ENCODE measurements at regions not wholly inside any gene's neighbourhood (a gene's known extent, or its start where the extent isn't known, plus 50 kb on each side); places are given as distances from the start of the nearest gene placed in this dataset.
"Not testable (repeated sequence)": the region's sequence is repeated elsewhere in the genome, so short reads cannot be mapped to it uniquely, and the experiment has no call there.

- DNase-seq = no peak
Measured at GRCh38 chr11:98621767-98622166, 399.0 kb upstream of the CNTN5 start.

DNA sequence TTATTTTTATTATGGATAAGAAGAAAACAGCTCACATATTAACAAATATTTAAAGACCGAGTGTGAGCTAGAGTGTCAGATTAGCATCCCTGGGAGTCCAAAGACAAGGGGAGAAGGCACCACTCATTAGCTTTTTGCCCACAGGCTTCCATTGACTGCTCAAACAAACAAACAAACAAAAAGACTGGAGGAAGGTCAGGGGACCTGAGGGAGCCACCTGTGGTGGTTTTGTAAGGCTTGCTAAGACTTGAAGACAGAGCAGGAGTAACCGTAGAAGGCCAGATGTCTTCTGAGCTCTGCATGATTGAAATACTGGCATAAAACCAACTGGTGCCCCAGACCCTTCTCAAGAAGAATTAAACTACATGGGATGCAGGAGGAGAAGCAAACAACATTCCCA lies 395.2 kb upstream of the CNTN5 start:
- DNase-seq = no peak

DNA sequence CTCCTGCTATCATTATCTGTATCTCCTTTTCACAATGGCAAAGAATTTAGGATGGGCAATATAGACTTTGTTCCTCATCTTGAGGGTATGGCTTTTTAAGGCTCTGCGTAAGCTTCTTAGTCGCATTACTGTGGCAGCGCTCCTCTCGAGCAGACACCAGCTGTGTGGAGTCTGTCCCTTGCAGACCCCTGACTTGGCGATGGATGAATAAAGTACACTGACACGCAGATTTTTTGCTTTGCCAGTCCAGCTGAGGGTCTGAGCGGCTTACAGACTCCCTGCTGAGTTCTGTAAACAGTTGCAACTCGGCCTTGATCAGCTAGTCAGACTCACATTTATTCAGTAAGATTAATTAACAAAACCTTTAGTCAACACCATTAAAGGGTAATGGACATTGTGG lies 390.0 kb upstream of the CNTN5 start:
- DNase-seq = no peak

DNA sequence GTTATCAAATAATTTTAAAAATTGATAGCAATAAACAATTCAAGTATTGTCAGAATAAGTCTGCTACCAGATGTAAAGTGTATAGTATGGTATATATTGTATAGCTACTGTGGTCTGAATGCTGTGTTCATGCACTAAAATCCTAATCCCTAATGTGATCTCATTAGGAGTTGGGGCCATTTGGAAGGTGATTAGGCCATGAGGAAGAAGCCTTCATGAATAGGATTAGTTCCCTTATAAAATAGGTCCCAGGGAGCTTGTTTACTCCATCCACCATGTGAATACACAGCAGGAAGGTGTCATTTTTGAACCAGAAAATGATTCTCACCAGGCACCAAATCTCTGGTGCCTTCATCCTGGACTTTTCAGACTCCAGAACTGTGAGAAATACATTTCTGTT lies 363.0 kb upstream of the CNTN5 start:
- no peak for DNase-seq

- DNase-seq = no peak
Measured at GRCh38 chr11:98659431-98659830, 361.3 kb upstream of the CNTN5 start.

DNA sequence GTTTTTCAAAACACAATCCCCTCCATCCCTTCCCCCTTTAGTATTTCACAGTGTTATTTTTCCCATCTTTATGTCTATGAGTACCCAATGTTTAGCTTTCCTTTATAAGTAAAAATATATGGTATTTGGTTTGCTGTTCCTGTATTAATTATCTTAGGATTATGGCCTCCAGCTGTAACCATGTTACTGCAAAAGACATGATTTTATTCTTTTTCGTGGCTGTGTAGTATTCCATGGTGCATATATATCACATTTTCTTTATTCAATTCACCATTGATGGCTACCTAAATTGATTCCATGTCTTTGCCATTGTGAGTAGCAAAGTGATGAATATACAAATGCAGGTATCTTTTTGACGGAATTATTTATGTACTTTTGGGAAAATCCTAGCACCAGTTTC lies 346.4 kb upstream of the CNTN5 start:
- DNase-seq = no peak

GRCh38 chr11:98679673-98680072 lies 341.1 kb upstream of the CNTN5 start:
- DNase-seq = no peak

- no peak for DNase-seq
Measured at GRCh38 chr11:98701541-98701940, 319.2 kb upstream of the CNTN5 start.

DNA sequence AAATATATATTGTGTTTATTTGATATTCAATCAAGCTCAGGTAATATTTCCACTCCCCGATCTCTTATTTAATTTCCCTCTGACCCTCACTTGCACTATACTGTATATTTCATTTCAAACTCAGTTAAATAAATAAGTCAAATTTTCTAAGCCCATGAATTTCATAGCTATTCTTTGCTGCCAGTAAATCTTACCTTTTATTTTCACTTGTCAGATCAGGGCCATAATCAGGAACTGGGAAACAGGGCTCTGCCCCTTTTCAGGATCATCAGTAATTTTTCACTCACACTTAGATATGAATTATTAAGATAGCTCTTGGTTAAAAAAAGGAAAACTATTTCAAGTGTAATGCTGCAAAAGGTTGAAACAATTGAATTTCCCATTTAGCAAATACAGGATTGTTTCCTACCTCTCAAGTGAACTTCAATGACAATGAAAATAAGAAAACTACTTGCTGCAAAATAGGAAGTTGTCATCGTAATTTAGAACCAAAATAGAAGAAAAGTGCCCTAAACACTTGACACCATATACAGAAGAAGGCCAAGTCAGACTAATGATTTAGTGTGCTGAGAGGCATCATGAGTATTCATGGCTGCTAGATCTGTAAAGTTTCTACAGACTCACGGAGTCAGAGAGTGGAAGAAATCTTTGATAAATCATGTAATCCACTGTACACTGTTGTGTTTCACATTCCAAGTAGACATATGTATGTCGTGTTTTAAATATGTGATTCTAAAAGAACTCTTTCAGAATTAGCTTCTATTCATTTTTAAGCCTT lies 316.8 kb upstream of the CNTN5 start:
- DNase-seq = no peak

- DNase-seq = no peak
Measured at GRCh38 chr11:98710026-98710425, 310.7 kb upstream of the CNTN5 start.

GRCh38 chr11:98710986-98711385 lies 309.8 kb upstream of the CNTN5 start:
- peak; percentile 50 for DNase-seq

GRCh38 chr11:98720951-98721350 lies 299.8 kb upstream of the CNTN5 start:
- no peak for DNase-seq

- DNase-seq = no peak
Measured at GRCh38 chr11:98725471-98725870, 295.3 kb upstream of the CNTN5 start.

DNA sequence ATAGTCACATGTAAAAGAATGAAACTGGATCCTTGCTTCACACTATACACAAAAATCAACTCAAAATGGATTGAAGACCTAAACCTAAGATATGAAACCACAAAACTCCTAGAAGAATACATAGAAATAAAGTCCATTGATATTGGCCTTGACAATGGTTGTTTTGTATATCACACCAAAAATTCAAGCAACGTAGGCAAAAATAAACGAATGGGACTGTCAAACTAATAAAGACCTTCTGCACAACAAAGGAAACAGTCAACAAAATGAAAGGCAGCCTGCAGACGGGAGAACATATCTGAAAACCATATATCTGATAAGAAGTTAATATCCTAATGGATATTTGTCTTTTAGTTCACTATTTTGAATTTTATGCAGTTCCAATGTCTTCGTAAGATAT lies 292.3 kb upstream of the CNTN5 start:
- no peak for DNase-seq

GRCh38 chr11:98729118-98729517 lies 291.6 kb upstream of the CNTN5 start:
- DNase-seq = no peak

DNA sequence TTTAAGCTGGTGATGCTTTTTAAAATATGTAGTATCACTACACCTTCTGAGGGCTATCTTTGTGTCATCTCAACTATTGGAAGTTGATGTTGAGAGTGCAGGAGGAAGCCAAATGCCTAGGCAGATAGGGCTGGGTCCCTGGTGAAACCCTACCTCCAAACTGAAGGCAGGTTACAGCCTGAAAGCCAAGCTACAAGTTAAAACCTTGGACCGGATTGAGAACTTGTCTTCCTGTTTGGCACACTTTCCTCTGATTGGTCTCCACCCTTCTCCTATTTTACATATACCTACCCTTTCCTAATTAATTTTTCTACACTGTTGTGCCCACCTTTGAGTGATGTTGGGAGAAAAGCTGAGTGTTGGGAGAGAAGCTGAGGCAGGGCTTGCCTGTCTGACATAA lies 287.8 kb upstream of the CNTN5 start:
- no peak for DNase-seq

- not testable (repeated sequence) for DNase-seq
Measured at GRCh38 chr11:98733378-98733777, 287.4 kb upstream of the CNTN5 start.

DNA sequence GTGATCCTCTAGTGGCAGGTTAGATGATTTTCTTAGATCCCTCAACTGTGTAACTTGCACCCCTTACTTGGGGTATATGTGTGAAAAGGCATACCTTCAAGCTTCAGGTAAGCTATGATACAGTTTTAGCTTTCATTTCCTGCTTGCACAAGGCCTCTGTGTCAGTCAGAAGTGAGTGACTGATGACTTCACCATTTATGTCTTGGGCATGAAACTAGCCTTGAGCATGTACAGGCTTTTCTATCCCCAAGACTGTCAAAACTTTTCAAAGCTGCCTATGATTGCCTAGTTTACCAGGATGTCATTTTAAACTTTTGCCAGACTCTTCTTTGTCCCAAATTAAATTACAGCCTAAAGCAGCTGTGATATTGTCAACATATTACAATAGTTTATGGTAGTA lies 286.1 kb upstream of the CNTN5 start:
- DNase-seq = no peak

DNA sequence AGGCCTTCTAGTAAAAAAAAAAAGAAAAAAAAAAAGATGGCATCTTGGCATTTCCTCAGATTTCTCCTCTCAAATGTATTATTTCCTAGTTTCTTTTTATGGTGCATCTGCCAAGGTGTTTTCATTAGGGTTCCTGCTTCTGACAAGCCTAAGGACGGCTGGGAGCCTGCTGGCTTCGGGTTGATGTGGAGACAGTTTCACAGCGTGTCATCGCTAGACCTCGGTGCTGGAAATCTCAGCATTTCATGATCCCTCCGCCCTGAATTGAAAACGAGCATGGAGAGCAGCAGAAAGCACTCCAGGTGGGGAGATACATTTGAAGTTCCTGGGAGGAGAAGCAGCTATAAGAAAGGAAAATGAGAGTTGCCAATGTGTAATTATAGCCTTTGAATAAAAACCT lies 283.9 kb upstream of the CNTN5 start:
- DNase-seq = no peak

DNA sequence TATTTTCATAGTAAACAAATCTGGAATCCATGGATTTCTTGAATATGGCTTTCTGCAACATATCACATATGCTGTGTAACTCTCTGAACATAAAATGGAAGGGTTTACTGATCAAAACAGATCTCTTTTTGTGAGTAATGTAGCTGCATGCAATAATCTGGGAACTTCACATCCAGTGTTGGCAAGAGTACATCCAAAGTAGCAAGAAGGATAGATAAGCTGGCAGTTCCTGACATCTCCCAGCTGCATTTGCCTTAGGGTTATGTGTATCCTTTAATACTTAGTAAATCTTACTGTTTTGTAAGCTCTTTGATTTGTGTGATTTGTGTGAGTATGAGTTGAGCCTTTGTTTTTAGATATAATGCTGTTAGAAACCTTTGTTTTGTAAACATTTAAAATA lies 280.4 kb upstream of the CNTN5 start:
- DNase-seq = no peak

DNA sequence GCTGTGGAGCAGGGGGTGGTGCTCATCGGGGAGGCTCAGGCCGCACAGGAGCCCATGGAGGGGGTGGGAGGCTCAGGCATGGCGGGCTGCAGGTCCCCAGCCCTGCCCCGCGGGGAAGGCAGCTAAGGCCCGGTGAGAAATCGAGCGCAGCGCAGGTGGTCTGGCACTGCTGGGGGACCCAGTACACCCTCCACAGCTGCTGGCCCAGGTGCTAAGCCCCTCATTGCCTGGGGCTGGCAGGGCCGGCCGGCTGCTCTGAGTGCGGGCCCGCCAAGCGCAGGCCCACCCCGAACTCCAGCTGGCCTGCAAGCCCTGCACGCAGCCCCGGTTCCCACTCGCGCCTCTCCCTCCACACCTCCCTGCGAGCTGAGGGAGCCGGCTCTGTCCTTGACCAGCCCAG lies 257.3 kb upstream of the CNTN5 start:
- DNase-seq = not testable (repeated sequence)

DNA sequence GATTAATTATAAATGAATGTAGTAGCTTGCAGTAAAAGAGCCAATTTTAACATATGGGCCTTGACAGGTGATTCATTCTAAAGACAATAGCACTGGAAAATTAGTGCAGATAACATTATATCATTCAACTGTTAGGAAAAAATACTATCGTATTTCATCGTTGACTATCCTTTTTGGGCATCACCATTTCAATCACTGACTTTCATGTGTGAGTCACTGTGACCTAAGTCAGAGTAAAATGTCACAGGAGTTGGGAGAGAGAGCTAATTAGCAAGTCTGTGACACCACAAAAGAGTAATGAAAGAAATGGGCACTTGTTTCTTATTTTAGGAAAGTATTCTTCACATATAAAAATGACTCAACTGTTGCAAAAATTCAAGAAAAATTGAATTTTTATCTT lies 253.8 kb upstream of the CNTN5 start:
- no peak for DNase-seq

DNA sequence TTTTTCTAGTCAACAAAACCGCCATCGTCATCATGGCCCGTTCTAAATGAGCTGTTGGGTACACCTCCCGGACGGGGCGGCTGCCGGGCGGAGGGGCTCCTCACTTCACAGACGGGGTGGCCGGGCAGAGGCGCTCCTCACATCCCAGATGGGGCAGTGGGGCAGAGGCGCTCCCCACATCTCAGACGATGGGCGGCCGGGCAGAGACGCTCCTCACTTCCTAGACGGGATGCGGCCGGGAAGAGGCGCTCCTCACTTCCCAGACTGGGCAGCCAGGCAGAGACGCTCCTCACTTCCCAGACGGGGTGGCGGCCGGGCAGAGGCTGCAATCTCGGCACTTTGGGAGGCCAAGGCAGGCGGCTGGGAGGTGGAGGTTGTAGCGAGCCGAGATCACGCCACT lies 250.7 kb upstream of the CNTN5 start:
- not testable (repeated sequence) for DNase-seq

GRCh38 chr11:98771791-98772190 lies 249.0 kb upstream of the CNTN5 start:
- DNase-seq = no peak

- DNase-seq = no peak
Measured at GRCh38 chr11:98772893-98773292, 247.9 kb upstream of the CNTN5 start.

Measured in right forelimb (tissue), 1 donor.